K562 (cell line): ENCODE measurements at regions not wholly inside any gene's neighbourhood (a gene's known extent, or its start where the extent isn't known, plus 50 kb on each side); places are given as distances from the start of the nearest gene placed in this dataset.

Source experiments
- ATAC-seq: fragments of 200-7000 bp; cut with Tn5 transposase; 3 replicates; pipeline ENCODE4 v1.9.1; 2020; ENCODE audit warnings: moderate library complexity
- BruUV-seq: library from RNA; stranded (reverse); fragments of 400-500 nt; replicated peaks from 2 replicates; lab custom pipeline; 2021; lab: Mats Ljungman, UMichigan
- CTCF ChIA-PET: fragments of 300-600 bp; formaldehyde crosslinking; extraction: SDS; loops from one replicate; lab custom pipeline; 2021; ENCODE audit warnings: low intra/inter-chr PET ratio; lab: Yijun Ruan, JAX
- POLR2A ChIA-PET: fragments of 300-600, 350-650 bp; sonication (Branson Sonifier 250); formaldehyde crosslinking; extraction: SDS; loops from one replicate; lab custom pipeline; 2021; ENCODE audit warnings: antibody characterized with exemption, inconsistent platforms; lab: Yijun Ruan, JAX
- DNase-seq, 4 experiments: peaks; one replicate each; pipeline versions ENCODE4 v3.0.0 to v3.0.0-alpha.2; 2011 to 2018; ENCODE audit warnings: low spot score in 3 of 4, mixed read lengths in 3 of 4; ENCODE audit errors: extremely low read depth in 1 of 4
- FAIRE-seq: peaks from 2 replicates; lab custom pipeline; 2011; peaks lifted over from hg19 to GRCh38; lab: Jason Lieb, UNC
- H2AFZ ChIP-seq: 2 replicates; pipeline ENCODE4 v1.6.0; 2011; ENCODE audit warnings: low read depth, low read length, control low read depth, inconsistent platforms
- H3K27ac ChIP-seq: fragments of 200-600 bp; 3 replicates; pipeline ENCODE4 v1.8.0; 2011; ENCODE audit warnings: low read depth, mild to moderate bottlenecking, control low read depth, inconsistent platforms, low read length, moderate library complexity, mixed read lengths; ENCODE audit errors: extremely low read depth
- H3K27me3 ChIP-seq, 2 experiments: fragments of 300-600 bp in 1 of 2; 2 replicates in 1 of 2; 3 replicates in 1 of 2; pipeline versions ENCODE4 v1.6.0 to v1.8.0; 2011; ENCODE audit warnings: inconsistent platforms in 2 of 2, low read length in 2 of 2, mild to moderate bottlenecking in 1 of 2, mixed read lengths in 1 of 2, moderate library complexity in 1 of 2; ENCODE audit not compliant: control insufficient read depth in 2 of 2, insufficient read depth in 2 of 2
- H3K36me3 ChIP-seq: fragments of 300-600 bp; 3 replicates; pipeline ENCODE4 v1.8.0; 2011; ENCODE audit warnings: mild to moderate bottlenecking, low read length, inconsistent platforms; ENCODE audit not compliant: control insufficient read depth, insufficient read depth
- H3K4me1 ChIP-seq, 2 experiments: fragments of 200-600 bp in 1 of 2; replicated peaks in 1 of 2; 2 replicates in 1 of 2; 3 replicates in 1 of 2; pipeline versions ENCODE4 v1.5.1 to v1.8.0; 2011; ENCODE audit warnings: inconsistent platforms in 2 of 2, low read length in 2 of 2, mild to moderate bottlenecking in 1 of 2, mixed read lengths in 1 of 2, moderate library complexity in 1 of 2; ENCODE audit not compliant: control insufficient read depth in 2 of 2, insufficient read depth in 2 of 2
- H3K4me2 ChIP-seq: 2 replicates; pipeline ENCODE4 v1.6.1; 2011; ENCODE audit warnings: low read length, control low read depth, inconsistent platforms, mixed read lengths; ENCODE audit not compliant: insufficient read depth
- H3K4me3 ChIP-seq: fragments of 200-600 bp; sonication (generic), shearing (Covaris generic); 2 replicates; pipeline ENCODE4 v1.5.1; 2016; ENCODE audit warnings: control low read depth, inconsistent platforms
- H3K79me2 ChIP-seq: fragments of 200-600 bp; 3 replicates; pipeline ENCODE4 v1.8.0; 2011; ENCODE audit warnings: low read length, inconsistent platforms; ENCODE audit not compliant: control insufficient read depth, insufficient read depth
- H3K9ac ChIP-seq, 2 experiments: 2 replicates each; pipeline versions ENCODE4 v1.6.0 to v1.6.1; 2011; ENCODE audit warnings: low read depth in 2 of 2, low read length in 2 of 2, control low read depth in 1 of 2, inconsistent platforms in 1 of 2, mild to moderate bottlenecking in 1 of 2, mixed read lengths in 1 of 2; ENCODE audit not compliant: insufficient read depth in 1 of 2
- H3K9me1 ChIP-seq: one replicate; pipeline ENCODE4 v1.6.0; 2011; ENCODE audit warnings: inconsistent platforms, mild to moderate bottlenecking, low read length, moderate library complexity; ENCODE audit not compliant: control insufficient read depth, insufficient read depth
- H3K9me3 ChIP-seq: replicated peaks from 2 replicates; pipeline ENCODE4 v1.5.1; 2011; ENCODE audit warnings: low read depth, low read length, inconsistent platforms; ENCODE audit not compliant: control insufficient read depth, insufficient read depth
- H4K20me1 ChIP-seq: replicated peaks from 2 replicates; pipeline ENCODE4 v1.6.1; 2011; ENCODE audit warnings: low read length, inconsistent platforms, mixed read lengths; ENCODE audit not compliant: control insufficient read depth, insufficient read depth
- GABPB1 ChIP-seq: sonication (generic); formaldehyde crosslinking; IDR thresholded peaks from 2 replicates; pipeline ENCODE4 v1.8.0; 2022; ENCODE audit warnings: mild to moderate bottlenecking, missing genetic modification reagents
- HINFP ChIP-seq: fragments of 450-650 bp; conservative IDR thresholded peaks from 2 replicates; pipeline ENCODE4 v1.6.1; 2016; ENCODE audit warnings: missing genetic modification characterization, low read depth, mild to moderate bottlenecking, control low read depth, missing compliant biosample characterization
- MAFG ChIP-seq: fragments of 450-650 bp; conservative IDR thresholded peaks from 2 replicates; pipeline ENCODE4 v1.6.1; 2016; ENCODE audit warnings: missing genetic modification characterization, missing compliant biosample characterization
- MCM5 ChIP-seq: fragments of 450-650 bp; IDR thresholded peaks from 2 replicates; pipeline ENCODE4 v1.6.1; 2016; ENCODE audit warnings: low read depth
- MCM7 ChIP-seq, 2 experiments: fragments of 450-650 bp; IDR thresholded peaks; 2 replicates each; pipeline ENCODE4 v1.6.1; 2016 to 2018
- RFX1 ChIP-seq: fragments of 450-650 bp; IDR thresholded peaks from 2 replicates; pipeline ENCODE4 v1.6.1; 2016; ENCODE audit warnings: mild to moderate bottlenecking, moderate library complexity
- SMAD1 ChIP-seq: fragments of 150-350 bp; IDR thresholded peaks from 2 replicates; pipeline ENCODE4 v1.6.1; 2014; ENCODE audit warnings: low read length, low read depth; ENCODE audit not compliant: partially characterized antibody
- ZKSCAN3 ChIP-seq: fragments of 250-450 bp; sonication (Bioruptor Pico); IDR thresholded peaks from 2 replicates; pipeline ENCODE4 v1.4.0; 2020
- WGBS: fragments of 100-300 bp; shearing (Covaris generic); methylation state at CpG from one replicate; pipeline ENCODE4 v1.1.6; 2016; ENCODE audit warnings: low coverage, mixed read lengths; ENCODE audit not compliant: insufficient coverage; ENCODE audit errors: missing lambda C conversion rate; 5-methylcytosine and 5-hydroxymethylcytosine counted together
- in situ Hi-C: fragments of 300-500 bp; cut with MboI; formaldehyde crosslinking; loops from 4 replicates; pipeline ENCODE4 v1.15.0; 2018; ENCODE audit warnings: inconsistent platforms, mixed read lengths
- intact Hi-C: fragments of 100-400 bp; cut with micrococcal nuclease; formaldehyde crosslinking; loops from 2 replicates; pipeline ENCODE4 v1.14.2; 2022
- TF ChIP-seq, protein P1 (sequence below): fragments of 250-450 bp; sonication (Bioruptor Pico); IDR thresholded peaks from 2 replicates; pipeline ENCODE4 v1.8.0; 2021; ENCODE audit warnings: moderate library complexity, mild to moderate bottlenecking, inconsistent platforms

DNA sequence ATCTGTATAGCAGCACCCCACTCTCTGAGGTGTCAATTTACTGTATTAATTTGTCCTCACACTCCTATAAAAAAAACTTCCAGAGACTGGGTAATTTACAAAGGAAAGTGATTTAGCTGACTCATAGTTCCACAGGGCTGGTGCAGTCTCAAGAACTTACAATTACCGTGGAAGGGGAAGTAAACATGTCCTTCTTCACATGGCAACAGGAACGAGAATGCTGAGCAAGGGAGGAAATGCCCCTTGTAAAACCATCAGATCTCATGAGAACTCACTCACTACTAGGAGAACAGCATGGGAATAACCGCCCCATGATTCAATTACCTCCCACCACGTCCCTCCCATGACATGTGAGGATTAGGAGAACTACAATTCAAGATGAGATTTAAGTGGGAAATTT lies 602.6 kb downstream of the MTRR start:
- ATAC-seq: no peak
- Histone ChIP-seq H3K9ac (no peak overlapping the region), H4K20me1 (no peaks in the 10 kb centered on the region), H3K4me3 (no peak overlapping the region), H3K9me3 (peaks cover 4% of the 10 kb centered on the region; the same call in 1 of the 2 replicates), H3K4me1 (no peaks in the 10 kb centered on the region), H3K27ac (no peak overlapping the region), H3K9me1 (no peaks in the 10 kb centered on the region), H3K4me2 (no peak overlapping the region), H2AFZ (no peak overlapping the region), H3K79me2 (no peaks in the 10 kb centered on the region), H3K36me3 (no peaks in the 10 kb centered on the region), H3K27me3 (no peaks in the 10 kb centered on the region)
- CTCF ChIA-PET: no interaction called here
- TF ChIP-seq MAFG (peak; percentile 29; the same call in 1 of the 2 replicates), RFX1 (no peak)
- POLR2A ChIA-PET: no interaction called here
- 0% methylated on average over 4 of the region's 4 CpGs for WGBS
- DNase-seq: no peak
- intact Hi-C loops: no loop called here
- in situ Hi-C loops: no loop called here
- no TSS peak for BruUV-seq
- no peak for FAIRE-seq

DNA sequence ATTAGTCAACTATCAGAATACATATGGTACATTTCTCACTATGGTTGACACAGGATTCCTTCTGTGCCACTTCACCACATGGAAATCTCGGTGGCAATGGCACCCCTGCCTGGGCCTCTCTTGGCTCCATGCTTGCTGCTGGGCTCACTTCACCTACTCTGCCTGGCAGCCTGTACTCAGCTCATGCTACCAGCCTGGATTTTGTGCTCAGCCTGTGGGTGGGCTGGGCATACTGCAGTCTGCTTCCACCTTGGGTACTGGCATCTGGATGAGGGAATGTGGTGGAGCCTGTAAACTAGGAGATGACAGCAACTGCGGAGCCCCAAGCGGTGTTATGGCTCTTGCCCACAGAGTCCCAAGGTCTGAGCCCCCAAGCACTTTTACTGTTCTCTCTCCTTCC lies 604.1 kb downstream of the MTRR start:
- Histone ChIP-seq H3K27me3 (no peaks in the 10 kb centered on the region), H3K79me2 (no peaks in the 10 kb centered on the region), H3K36me3 (no peaks in the 10 kb centered on the region), H3K9me1 (no peaks in the 10 kb centered on the region), H3K9me3 (peaks cover 4% of the 10 kb centered on the region; the same call in 1 of the 2 replicates), H3K27ac (no peak overlapping the region), H2AFZ (no peak overlapping the region), H3K9ac (no peak overlapping the region), H4K20me1 (no peaks in the 10 kb centered on the region), H3K4me1 (no peaks in the 10 kb centered on the region), H3K4me2 (no peak overlapping the region), H3K4me3 (no peak overlapping the region)
- intact Hi-C loops (no loop called here), in situ Hi-C loops (no loop called here)
- TF ChIP-seq GABPB1 (no peak), MCM7 (IDR thresholded peaks at IDR 0.05) (no peak), ZKSCAN3 (CRISPR knock-in tag) (no peak), MCM5 (no peak), SMAD1 (no peak), HINFP (tag) (no peak)
- TF ChIP-seq, protein P1, sequence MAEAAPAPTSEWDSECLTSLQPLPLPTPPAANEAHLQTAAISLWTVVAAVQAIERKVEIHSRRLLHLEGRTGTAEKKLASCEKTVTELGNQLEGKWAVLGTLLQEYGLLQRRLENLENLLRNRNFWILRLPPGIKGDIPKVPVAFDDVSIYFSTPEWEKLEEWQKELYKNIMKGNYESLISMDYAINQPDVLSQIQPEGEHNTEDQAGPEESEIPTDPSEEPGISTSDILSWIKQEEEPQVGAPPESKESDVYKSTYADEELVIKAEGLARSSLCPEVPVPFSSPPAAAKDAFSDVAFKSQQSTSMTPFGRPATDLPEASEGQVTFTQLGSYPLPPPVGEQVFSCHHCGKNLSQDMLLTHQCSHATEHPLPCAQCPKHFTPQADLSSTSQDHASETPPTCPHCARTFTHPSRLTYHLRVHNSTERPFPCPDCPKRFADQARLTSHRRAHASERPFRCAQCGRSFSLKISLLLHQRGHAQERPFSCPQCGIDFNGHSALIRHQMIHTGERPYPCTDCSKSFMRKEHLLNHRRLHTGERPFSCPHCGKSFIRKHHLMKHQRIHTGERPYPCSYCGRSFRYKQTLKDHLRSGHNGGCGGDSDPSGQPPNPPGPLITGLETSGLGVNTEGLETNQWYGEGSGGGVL (CRISPR knock-in tag): no peak
- ATAC-seq (no peak), DNase-seq (no peak), FAIRE-seq (no peak)
- CTCF ChIA-PET: no interaction called here
- no TSS peak for BruUV-seq
- WGBS: 0% methylated on average over 3 of the region's 3 CpGs
- POLR2A ChIA-PET: no interaction called here
